GM23338 (cell line): ENCODE measurements at regions not wholly inside any gene's neighbourhood (a gene's known extent, or its start where the extent isn't known, plus 50 kb on each side); places are given as distances from the start of the nearest gene placed in this dataset.

Experiments
- ATAC-seq: fragments of 200-7000 bp; cut with Tn5 transposase; 3 replicates; pipeline ENCODE4 v1.9.1; 2020
- DNase-seq: peaks from one replicate; pipeline ENCODE4 v3.0.0-alpha.2; 2015; ENCODE audit warnings: low spot score
- H2AFZ ChIP-seq: fragments of 200-600 bp; sonication (generic); 2 replicates; pipeline ENCODE4 v1.8.0; 2016; ENCODE audit warnings: antibody characterized with exemption, mild to moderate bottlenecking, moderate library complexity
- H3F3A ChIP-seq: fragments of 200-600 bp; sonication (generic); replicated peaks from 2 replicates; pipeline ENCODE4 v1.8.0; 2017; ENCODE audit warnings: antibody characterized with exemption, mixed run types, low read depth
- H3K27ac ChIP-seq: fragments of 200-600 bp; sonication (generic); 2 replicates; pipeline ENCODE4 v1.6.1; 2016; ENCODE audit warnings: low read depth
- H3K27me3 ChIP-seq: fragments of 200-600 bp; sonication (generic); 2 replicates; pipeline ENCODE4 v1.8.0; 2016; ENCODE audit warnings: mild to moderate bottlenecking, mixed run types, moderate library complexity; ENCODE audit not compliant: insufficient read depth
- H3K36me3 ChIP-seq: fragments of 200-600 bp; sonication (generic); 2 replicates; pipeline ENCODE4 v1.8.0; 2016; ENCODE audit warnings: mild to moderate bottlenecking; ENCODE audit not compliant: insufficient read depth
- H3K4me1 ChIP-seq: fragments of 200-600 bp; sonication (generic); 2 replicates; pipeline ENCODE4 v1.8.0; 2016; ENCODE audit warnings: mild to moderate bottlenecking, moderate library complexity; ENCODE audit not compliant: insufficient read depth
- H3K4me2 ChIP-seq: fragments of 200-600 bp; sonication (generic); 2 replicates; pipeline ENCODE4 v1.7.1; 2017; ENCODE audit warnings: mixed run types
- H3K4me3 ChIP-seq: fragments of 200-600 bp; sonication (generic); 2 replicates; pipeline ENCODE4 v1.6.1; 2016; ENCODE audit warnings: mixed run types
- H3K79me2 ChIP-seq: fragments of 200-600 bp; sonication (generic); replicated peaks from 2 replicates; pipeline ENCODE4 v1.8.0; 2017; ENCODE audit warnings: mild to moderate bottlenecking; ENCODE audit not compliant: insufficient read depth
- H3K9me2 ChIP-seq: fragments of 200-600 bp; sonication (generic); 2 replicates; pipeline ENCODE4 v1.8.0; 2017; ENCODE audit not compliant: insufficient read depth
- H4K20me1 ChIP-seq: fragments of 200-600 bp; sonication (generic); replicated peaks from 2 replicates; pipeline ENCODE4 v1.8.0; 2017; ENCODE audit warnings: mild to moderate bottlenecking; ENCODE audit not compliant: insufficient read depth
- H3K27ac Mint-ChIP-seq: 2 replicates; pipeline ENCODE4 v1.8.0; 2020; ENCODE audit warnings: inconsistent platforms, mild to moderate bottlenecking, moderate library complexity, mixed read lengths
- H3K27me3 Mint-ChIP-seq: 3 replicates; pipeline ENCODE4 v1.8.0; 2022; ENCODE audit warnings: low read depth, mild to moderate bottlenecking, moderate library complexity, mixed read lengths, inconsistent platforms; ENCODE audit not compliant: insufficient read depth, poor library complexity
- H3K36me3 Mint-ChIP-seq: 3 replicates; pipeline ENCODE4 v1.8.0; 2021; ENCODE audit warnings: low read depth, mild to moderate bottlenecking, inconsistent platforms, moderate library complexity, mixed read lengths
- H3K4me1 Mint-ChIP-seq: 3 replicates; pipeline ENCODE4 v1.8.0; 2020; ENCODE audit warnings: mild to moderate bottlenecking, inconsistent platforms, mixed read lengths
- H3K4me3 Mint-ChIP-seq: 3 replicates; pipeline ENCODE4 v1.8.0; 2021; ENCODE audit warnings: moderate library complexity, mild to moderate bottlenecking, inconsistent platforms, mixed read lengths
- H3K9me3 Mint-ChIP-seq: 3 replicates; pipeline ENCODE4 v1.8.0; 2020; ENCODE audit warnings: moderate library complexity, mild to moderate bottlenecking, inconsistent platforms, mixed read lengths
- CTCF ChIP-seq, 2 experiments: fragments of 200-600 bp in 1 of 2; sonication (generic) in 1 of 2; conservative IDR thresholded peaks; 2 replicates each; pipeline versions ENCODE4 v1.5.1 to v1.6.1; 2016 to 2017; ENCODE audit warnings: antibody characterized with exemption in 2 of 2, low read depth in 2 of 2, mild to moderate bottlenecking in 2 of 2, moderate library complexity in 1 of 2
- EZH2 ChIP-seq: fragments of 200-600 bp; sonication (generic); IDR thresholded peaks from one replicate; pipeline ENCODE4 v1.8.0; 2017; ENCODE audit warnings: antibody characterized with exemption, mild to moderate bottlenecking, low read depth; ENCODE audit not compliant: unreplicated experiment
- EZH2phosphoT487 ChIP-seq: fragments of 200-600 bp; sonication (generic); IDR thresholded peaks from one replicate; pipeline ENCODE4 v1.8.1; 2018; ENCODE audit warnings: antibody characterized with exemption; ENCODE audit not compliant: unreplicated experiment
- POLR2AphosphoS5 ChIP-seq: IDR thresholded peaks from 2 replicates; pipeline ENCODE4 v1.6.1; 2016; ENCODE audit warnings: antibody characterized with exemption, low read depth
- STAT1 ChIP-seq: IDR thresholded peaks from one replicate; pipeline ENCODE4 v1.6.1; 2016; ENCODE audit warnings: antibody characterized with exemption; ENCODE audit not compliant: unreplicated experiment

- ATAC-seq, result no peak
- H3K4me1 Mint-ChIP-seq, result peaks cover 3% of the 10 kb centered on the region; the same call in 2 of the 3 replicates
- 0 out of 2 replicates have a peak, but pooled peaks cover 4% of the 10 kb centered on the region for H3K9me2 ChIP-seq
These were observed 188.3 kb upstream of the ANKRD55 start for GRCh38 chr5:56421246-56422075.

GRCh38 chr5:56420323-56420722 lies 187.2 kb upstream of the ANKRD55 start:
- Histone ChIP-seq H4K20me1 (no peaks in the 10 kb centered on the region), H3K4me2 (no peak overlapping the region), H3K27me3 (no peaks in the 10 kb centered on the region), H2AFZ (no peak overlapping the region), H3K79me2 (no peaks in the 10 kb centered on the region), H3F3A (no peaks in the 10 kb centered on the region), H3K27ac (no peak overlapping the region), H3K4me3 (no peak overlapping the region), H3K4me1 (no peaks in the 10 kb centered on the region), H3K36me3 (no peaks in the 10 kb centered on the region), H3K9me2 (0 out of 2 replicates have a peak, but pooled peaks cover 4% of the 10 kb centered on the region)
- Mint-ChIP-seq H3K27me3 (no peaks in the 10 kb centered on the region), H3K36me3 (no peaks in the 10 kb centered on the region), H3K27ac (no peak overlapping the region), H3K4me3 (no peak overlapping the region), H3K9me3 (peaks cover 7% of the 10 kb centered on the region; the same call in 1 of the 3 replicates), H3K4me1 (peaks cover 3% of the 10 kb centered on the region; the same call in 2 of the 3 replicates)
- no peak for ATAC-seq
- no peak for DNase-seq
- no peak for TF ChIP-seq EZH2phosphoT487
- no peak for TF ChIP-seq EZH2
- TF ChIP-seq STAT1, result no peak
- TF ChIP-seq CTCF (conservative IDR thresholded peaks at IDR 0.05; ENCODE audit: low read depth in 2 of 2), result no peak
- TF ChIP-seq POLR2AphosphoS5, result no peak

More at GRCh38 chr5:56421246-56422075, 188.3 kb upstream of the ANKRD55 start:
- no peaks in the 10 kb centered on the region for H4K20me1 ChIP-seq
- no peak for DNase-seq
- no peaks in the 10 kb centered on the region for H3K4me1 ChIP-seq
- H3K79me2 ChIP-seq, result no peaks in the 10 kb centered on the region
- peaks cover 7% of the 10 kb centered on the region; the same call in 1 of the 3 replicates for H3K9me3 Mint-ChIP-seq
- H3F3A ChIP-seq, result no peaks in the 10 kb centered on the region
- no peaks in the 10 kb centered on the region for H3K27me3 Mint-ChIP-seq
- no peaks in the 10 kb centered on the region for H3K36me3 ChIP-seq
- peak overlapping the region; percentile 76 for H2AFZ ChIP-seq
- H3K27ac ChIP-seq, result no peak overlapping the region
- no peak overlapping the region for H3K4me2 ChIP-seq
- no peaks in the 10 kb centered on the region for H3K27me3 ChIP-seq
- no peak overlapping the region for H3K4me3 ChIP-seq
- H3K36me3 Mint-ChIP-seq, result no peaks in the 10 kb centered on the region
- H3K27ac Mint-ChIP-seq, result no peak overlapping the region
- H3K4me3 Mint-ChIP-seq, result no peak overlapping the region
- TF ChIP-seq EZH2 (no peak), CTCF (conservative IDR thresholded peaks at IDR 0.05; ENCODE audit: low read depth in 2 of 2) (no peak)
